GM23338 (cell line): ENCODE measurements at regions not wholly inside any gene's neighbourhood (a gene's known extent, or its start where the extent isn't known, plus 50 kb on each side); places are given as distances from the start of the nearest gene placed in this dataset.

ENCODE experiments used
- ATAC-seq: fragments of 200-7000 bp; cut with Tn5 transposase; 3 replicates; pipeline ENCODE4 v1.9.1; 2020
- DNase-seq: peaks from one replicate; pipeline ENCODE4 v3.0.0-alpha.2; 2015; ENCODE audit warnings: low spot score
- H2AFZ ChIP-seq: fragments of 200-600 bp; sonication (generic); 2 replicates; pipeline ENCODE4 v1.8.0; 2016; ENCODE audit warnings: antibody characterized with exemption, mild to moderate bottlenecking, moderate library complexity
- H3F3A ChIP-seq: fragments of 200-600 bp; sonication (generic); replicated peaks from 2 replicates; pipeline ENCODE4 v1.8.0; 2017; ENCODE audit warnings: antibody characterized with exemption, mixed run types, low read depth
- H3K27ac ChIP-seq: fragments of 200-600 bp; sonication (generic); 2 replicates; pipeline ENCODE4 v1.6.1; 2016; ENCODE audit warnings: low read depth
- H3K27me3 ChIP-seq: fragments of 200-600 bp; sonication (generic); 2 replicates; pipeline ENCODE4 v1.8.0; 2016; ENCODE audit warnings: mild to moderate bottlenecking, mixed run types, moderate library complexity; ENCODE audit not compliant: insufficient read depth
- H3K36me3 ChIP-seq: fragments of 200-600 bp; sonication (generic); 2 replicates; pipeline ENCODE4 v1.8.0; 2016; ENCODE audit warnings: mild to moderate bottlenecking; ENCODE audit not compliant: insufficient read depth
- H3K4me1 ChIP-seq: fragments of 200-600 bp; sonication (generic); 2 replicates; pipeline ENCODE4 v1.8.0; 2016; ENCODE audit warnings: mild to moderate bottlenecking, moderate library complexity; ENCODE audit not compliant: insufficient read depth
- H3K4me2 ChIP-seq: fragments of 200-600 bp; sonication (generic); 2 replicates; pipeline ENCODE4 v1.7.1; 2017; ENCODE audit warnings: mixed run types
- H3K4me3 ChIP-seq: fragments of 200-600 bp; sonication (generic); 2 replicates; pipeline ENCODE4 v1.6.1; 2016; ENCODE audit warnings: mixed run types
- H3K79me2 ChIP-seq: fragments of 200-600 bp; sonication (generic); replicated peaks from 2 replicates; pipeline ENCODE4 v1.8.0; 2017; ENCODE audit warnings: mild to moderate bottlenecking; ENCODE audit not compliant: insufficient read depth
- H3K9me2 ChIP-seq: fragments of 200-600 bp; sonication (generic); 2 replicates; pipeline ENCODE4 v1.8.0; 2017; ENCODE audit not compliant: insufficient read depth
- H4K20me1 ChIP-seq: fragments of 200-600 bp; sonication (generic); replicated peaks from 2 replicates; pipeline ENCODE4 v1.8.0; 2017; ENCODE audit warnings: mild to moderate bottlenecking; ENCODE audit not compliant: insufficient read depth
- H3K27ac Mint-ChIP-seq: 2 replicates; pipeline ENCODE4 v1.8.0; 2020; ENCODE audit warnings: inconsistent platforms, mild to moderate bottlenecking, moderate library complexity, mixed read lengths
- H3K27me3 Mint-ChIP-seq: 3 replicates; pipeline ENCODE4 v1.8.0; 2022; ENCODE audit warnings: low read depth, mild to moderate bottlenecking, moderate library complexity, mixed read lengths, inconsistent platforms; ENCODE audit not compliant: insufficient read depth, poor library complexity
- H3K36me3 Mint-ChIP-seq: 3 replicates; pipeline ENCODE4 v1.8.0; 2021; ENCODE audit warnings: low read depth, mild to moderate bottlenecking, inconsistent platforms, moderate library complexity, mixed read lengths
- H3K4me1 Mint-ChIP-seq: 3 replicates; pipeline ENCODE4 v1.8.0; 2020; ENCODE audit warnings: mild to moderate bottlenecking, inconsistent platforms, mixed read lengths
- H3K4me3 Mint-ChIP-seq: 3 replicates; pipeline ENCODE4 v1.8.0; 2021; ENCODE audit warnings: moderate library complexity, mild to moderate bottlenecking, inconsistent platforms, mixed read lengths
- H3K9me3 Mint-ChIP-seq: 3 replicates; pipeline ENCODE4 v1.8.0; 2020; ENCODE audit warnings: moderate library complexity, mild to moderate bottlenecking, inconsistent platforms, mixed read lengths
- EZH2 ChIP-seq: fragments of 200-600 bp; sonication (generic); IDR thresholded peaks from one replicate; pipeline ENCODE4 v1.8.0; 2017; ENCODE audit warnings: antibody characterized with exemption, mild to moderate bottlenecking, low read depth; ENCODE audit not compliant: unreplicated experiment
- JUNB ChIP-seq: IDR thresholded peaks from one replicate; pipeline ENCODE4 v1.6.1; 2016; ENCODE audit warnings: antibody characterized with exemption; ENCODE audit not compliant: unreplicated experiment
- POLR2AphosphoS5 ChIP-seq: IDR thresholded peaks from 2 replicates; pipeline ENCODE4 v1.6.1; 2016; ENCODE audit warnings: antibody characterized with exemption, low read depth
- ZNF331 ChIP-seq: fragments of 250-450 bp; sonication (Bioruptor Pico); IDR thresholded peaks from 2 replicates; pipeline ENCODE4 v1.5.0; 2020; ENCODE audit warnings: low read depth, mild to moderate bottlenecking, moderate library complexity
- TF ChIP-seq, protein P1 (sequence below), 2 experiments: fragments of 200-600 bp in 1 of 2; sonication (generic) in 1 of 2; conservative IDR thresholded peaks; 2 replicates each; pipeline versions ENCODE4 v1.5.1 to v1.6.1; 2016 to 2017; ENCODE audit warnings: antibody characterized with exemption in 2 of 2, low read depth in 2 of 2, mild to moderate bottlenecking in 2 of 2, moderate library complexity in 1 of 2
- TF ChIP-seq, protein P2 (sequence below): fragments of 250-450 bp; sonication (Bioruptor Pico); IDR thresholded peaks from 2 replicates; pipeline ENCODE4 v1.5.0; 2020; ENCODE audit warnings: mild to moderate bottlenecking, moderate library complexity

DNA sequence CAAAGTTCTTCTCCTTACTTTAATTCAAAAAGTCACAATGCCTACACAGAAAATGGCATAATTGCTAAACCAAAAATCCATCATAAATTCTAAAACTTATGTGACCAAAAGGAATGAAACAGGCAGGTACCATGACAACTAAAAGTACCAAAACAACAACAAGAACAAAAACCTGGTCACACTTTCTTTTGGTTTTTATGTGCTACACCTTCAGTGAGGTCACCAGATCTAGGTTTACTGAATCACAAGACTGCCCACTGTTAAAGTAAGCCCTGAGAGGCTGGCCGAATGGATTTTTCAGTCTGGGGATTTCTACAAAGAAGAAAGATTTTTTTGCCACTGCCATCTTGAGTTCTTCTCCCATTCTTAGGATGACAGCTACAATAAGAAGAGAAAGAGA lies 583.0 kb upstream of the PKN2 start (continued):
- no peak for TF ChIP-seq JUNB
- no peak for TF ChIP-seq POLR2AphosphoS5

DNA sequence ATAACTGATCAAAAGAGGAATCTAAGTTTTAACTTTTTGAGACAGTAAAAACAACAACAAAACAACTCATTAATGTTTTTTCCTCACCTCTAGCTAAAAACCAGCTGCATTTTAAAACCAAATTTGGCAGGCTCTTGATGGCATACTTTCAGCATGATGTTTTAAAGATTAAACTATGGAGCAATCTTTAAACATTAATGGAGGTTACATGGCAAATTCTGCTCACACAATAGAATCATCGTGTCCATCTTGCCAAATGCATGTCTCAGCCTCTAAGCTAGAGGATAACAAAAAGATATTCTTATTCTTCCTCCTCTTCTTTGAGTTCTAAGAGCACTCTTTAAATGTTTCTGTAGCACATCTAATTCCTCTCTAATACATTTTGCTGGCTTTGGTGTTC lies 579.8 kb upstream of the PKN2 start:
- H3K36me3 ChIP-seq = no peaks in the 10 kb centered on the region
- no peaks in the 10 kb centered on the region for H3K27me3 ChIP-seq
- ATAC-seq = no peak
- H3K4me3 Mint-ChIP-seq = no peak overlapping the region
- H3K4me2 ChIP-seq = no peak overlapping the region
- H3K4me3 ChIP-seq = no peak overlapping the region
- H3K27ac Mint-ChIP-seq = no peak overlapping the region
- H3F3A ChIP-seq = no peaks in the 10 kb centered on the region
- no peaks in the 10 kb centered on the region for H3K27me3 Mint-ChIP-seq
- no peaks in the 10 kb centered on the region for H3K9me3 Mint-ChIP-seq
- DNase-seq = no peak
- no peaks in the 10 kb centered on the region for H3K79me2 ChIP-seq
- no peaks in the 10 kb centered on the region for H3K9me2 ChIP-seq
- no peaks in the 10 kb centered on the region for H3K4me1 ChIP-seq
- no peaks in the 10 kb centered on the region for H3K36me3 Mint-ChIP-seq
- peaks cover 4% of the 10 kb centered on the region; the same call in 2 of the 3 replicates for H3K4me1 Mint-ChIP-seq
- no peak overlapping the region for H3K27ac ChIP-seq
- TF ChIP-seq, protein P1, sequence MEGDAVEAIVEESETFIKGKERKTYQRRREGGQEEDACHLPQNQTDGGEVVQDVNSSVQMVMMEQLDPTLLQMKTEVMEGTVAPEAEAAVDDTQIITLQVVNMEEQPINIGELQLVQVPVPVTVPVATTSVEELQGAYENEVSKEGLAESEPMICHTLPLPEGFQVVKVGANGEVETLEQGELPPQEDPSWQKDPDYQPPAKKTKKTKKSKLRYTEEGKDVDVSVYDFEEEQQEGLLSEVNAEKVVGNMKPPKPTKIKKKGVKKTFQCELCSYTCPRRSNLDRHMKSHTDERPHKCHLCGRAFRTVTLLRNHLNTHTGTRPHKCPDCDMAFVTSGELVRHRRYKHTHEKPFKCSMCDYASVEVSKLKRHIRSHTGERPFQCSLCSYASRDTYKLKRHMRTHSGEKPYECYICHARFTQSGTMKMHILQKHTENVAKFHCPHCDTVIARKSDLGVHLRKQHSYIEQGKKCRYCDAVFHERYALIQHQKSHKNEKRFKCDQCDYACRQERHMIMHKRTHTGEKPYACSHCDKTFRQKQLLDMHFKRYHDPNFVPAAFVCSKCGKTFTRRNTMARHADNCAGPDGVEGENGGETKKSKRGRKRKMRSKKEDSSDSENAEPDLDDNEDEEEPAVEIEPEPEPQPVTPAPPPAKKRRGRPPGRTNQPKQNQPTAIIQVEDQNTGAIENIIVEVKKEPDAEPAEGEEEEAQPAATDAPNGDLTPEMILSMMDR (conservative IDR thresholded peaks at IDR 0.05; ENCODE audit: low read depth in 2 of 2) = no peak
- TF ChIP-seq EZH2 = no peak
- TF ChIP-seq ZNF331 = no peak
- H4K20me1 ChIP-seq = no peaks in the 10 kb centered on the region
- H2AFZ ChIP-seq = no peak overlapping the region

DNA sequence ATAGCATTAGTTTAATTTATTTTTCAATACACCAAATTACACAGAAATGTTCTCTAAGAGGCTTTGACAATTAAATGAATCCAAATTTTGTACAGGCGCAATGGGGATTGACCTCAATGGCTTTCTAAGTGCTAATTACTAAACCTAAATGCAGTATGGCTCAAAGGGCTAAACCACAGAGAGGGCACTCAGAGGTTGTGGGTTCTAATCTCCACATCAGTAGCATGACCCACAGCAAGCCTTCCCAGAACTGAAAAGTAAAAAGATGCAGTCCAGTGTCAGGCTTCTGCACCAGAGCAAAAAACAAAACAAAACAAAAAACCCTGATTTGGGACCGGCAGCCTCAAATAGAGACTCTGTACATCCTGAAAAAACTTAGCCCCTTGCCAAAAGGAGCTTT lies 579.2 kb upstream of the PKN2 start:
- no peaks in the 10 kb centered on the region for H4K20me1 ChIP-seq
- H3K4me3 ChIP-seq = no peak overlapping the region
- Mint-ChIP-seq H3K4me3 (no peak overlapping the region), H3K36me3 (no peaks in the 10 kb centered on the region), H3K4me1 (peaks cover 4% of the 10 kb centered on the region; the same call in 2 of the 3 replicates), H3K27me3 (no peaks in the 10 kb centered on the region), H3K9me3 (no peaks in the 10 kb centered on the region), H3K27ac (no peak overlapping the region)
- ATAC-seq (no peak), DNase-seq (no peak)
- TF ChIP-seq, protein P2, sequence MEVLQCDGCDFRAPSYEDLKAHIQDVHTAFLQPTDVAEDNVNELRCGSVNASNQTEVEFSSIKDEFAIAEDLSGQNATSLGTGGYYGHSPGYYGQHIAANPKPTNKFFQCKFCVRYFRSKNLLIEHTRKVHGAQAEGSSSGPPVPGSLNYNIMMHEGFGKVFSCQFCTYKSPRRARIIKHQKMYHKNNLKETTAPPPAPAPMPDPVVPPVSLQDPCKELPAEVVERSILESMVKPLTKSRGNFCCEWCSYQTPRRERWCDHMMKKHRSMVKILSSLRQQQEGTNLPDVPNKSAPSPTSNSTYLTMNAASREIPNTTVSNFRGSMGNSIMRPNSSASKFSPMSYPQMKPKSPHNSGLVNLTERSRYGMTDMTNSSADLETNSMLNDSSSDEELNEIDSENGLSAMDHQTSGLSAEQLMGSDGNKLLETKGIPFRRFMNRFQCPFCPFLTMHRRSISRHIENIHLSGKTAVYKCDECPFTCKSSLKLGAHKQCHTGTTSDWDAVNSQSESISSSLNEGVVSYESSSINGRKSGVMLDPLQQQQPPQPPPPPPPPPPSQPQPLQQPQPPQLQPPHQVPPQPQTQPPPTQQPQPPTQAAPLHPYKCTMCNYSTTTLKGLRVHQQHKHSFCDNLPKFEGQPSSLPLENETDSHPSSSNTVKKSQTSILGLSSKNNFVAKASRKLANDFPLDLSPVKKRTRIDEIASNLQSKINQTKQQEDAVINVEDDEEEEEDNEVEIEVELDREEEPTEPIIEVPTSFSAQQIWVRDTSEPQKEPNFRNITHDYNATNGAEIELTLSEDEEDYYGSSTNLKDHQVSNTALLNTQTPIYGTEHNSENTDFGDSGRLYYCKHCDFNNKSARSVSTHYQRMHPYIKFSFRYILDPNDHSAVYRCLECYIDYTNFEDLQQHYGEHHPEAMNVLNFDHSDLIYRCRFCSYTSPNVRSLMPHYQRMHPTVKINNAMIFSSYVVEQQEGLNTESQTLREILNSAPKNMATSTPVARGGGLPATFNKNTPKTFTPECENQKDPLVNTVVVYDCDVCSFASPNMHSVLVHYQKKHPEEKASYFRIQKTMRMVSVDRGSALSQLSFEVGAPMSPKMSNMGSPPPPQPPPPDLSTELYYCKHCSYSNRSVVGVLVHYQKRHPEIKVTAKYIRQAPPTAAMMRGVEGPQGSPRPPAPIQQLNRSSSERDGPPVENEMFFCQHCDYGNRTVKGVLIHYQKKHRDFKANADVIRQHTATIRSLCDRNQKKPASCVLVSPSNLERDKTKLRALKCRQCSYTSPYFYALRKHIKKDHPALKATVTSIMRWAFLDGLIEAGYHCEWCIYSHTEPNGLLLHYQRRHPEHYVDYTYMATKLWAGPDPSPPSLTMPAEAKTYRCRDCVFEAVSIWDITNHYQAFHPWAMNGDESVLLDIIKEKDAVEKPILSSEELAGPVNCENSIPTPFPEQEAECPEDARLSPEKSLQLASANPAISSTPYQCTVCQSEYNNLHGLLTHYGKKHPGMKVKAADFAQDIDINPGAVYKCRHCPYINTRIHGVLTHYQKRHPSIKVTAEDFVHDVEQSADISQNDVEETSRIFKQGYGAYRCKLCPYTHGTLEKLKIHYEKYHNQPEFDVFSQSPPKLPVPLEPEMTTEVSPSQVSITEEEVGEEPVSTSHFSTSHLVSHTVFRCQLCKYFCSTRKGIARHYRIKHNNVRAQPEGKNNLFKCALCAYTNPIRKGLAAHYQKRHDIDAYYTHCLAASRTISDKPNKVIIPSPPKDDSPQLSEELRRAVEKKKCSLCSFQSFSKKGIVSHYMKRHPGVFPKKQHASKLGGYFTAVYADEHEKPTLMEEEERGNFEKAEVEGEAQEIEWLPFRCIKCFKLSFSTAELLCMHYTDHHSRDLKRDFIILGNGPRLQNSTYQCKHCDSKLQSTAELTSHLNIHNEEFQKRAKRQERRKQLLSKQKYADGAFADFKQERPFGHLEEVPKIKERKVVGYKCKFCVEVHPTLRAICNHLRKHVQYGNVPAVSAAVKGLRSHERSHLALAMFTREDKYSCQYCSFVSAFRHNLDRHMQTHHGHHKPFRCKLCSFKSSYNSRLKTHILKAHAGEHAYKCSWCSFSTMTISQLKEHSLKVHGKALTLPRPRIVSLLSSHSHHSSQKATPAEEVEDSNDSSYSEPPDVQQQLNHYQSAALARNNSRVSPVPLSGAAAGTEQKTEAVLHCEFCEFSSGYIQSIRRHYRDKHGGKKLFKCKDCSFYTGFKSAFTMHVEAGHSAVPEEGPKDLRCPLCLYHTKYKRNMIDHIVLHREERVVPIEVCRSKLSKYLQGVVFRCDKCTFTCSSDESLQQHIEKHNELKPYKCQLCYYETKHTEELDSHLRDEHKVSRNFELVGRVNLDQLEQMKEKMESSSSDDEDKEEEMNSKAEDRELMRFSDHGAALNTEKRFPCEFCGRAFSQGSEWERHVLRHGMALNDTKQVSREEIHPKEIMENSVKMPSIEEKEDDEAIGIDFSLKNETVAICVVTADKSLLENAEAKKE = no peak
- no peak overlapping the region for H3K4me2 ChIP-seq
- no peaks in the 10 kb centered on the region for H3K4me1 ChIP-seq
- no peaks in the 10 kb centered on the region for H3K27me3 ChIP-seq
- H3F3A ChIP-seq = no peaks in the 10 kb centered on the region
- no peak overlapping the region for H2AFZ ChIP-seq
- no peaks in the 10 kb centered on the region for H3K36me3 ChIP-seq
- no peaks in the 10 kb centered on the region for H3K9me2 ChIP-seq
- no peaks in the 10 kb centered on the region for H3K79me2 ChIP-seq
- no peak overlapping the region for H3K27ac ChIP-seq
